WTC11 (cell line): ENCODE measurements at regions not wholly inside any gene's neighbourhood (a gene's known extent, or its start where the extent isn't known, plus 50 kb on each side); places are given as distances from the start of the nearest gene placed in this dataset.

Experiments used
- CREB1 ChIP-seq: sonication (generic); formaldehyde crosslinking; IDR thresholded peaks from 2 replicates; pipeline ENCODE4 v1.8.0; 2023; ENCODE audit warnings: mild to moderate bottlenecking, missing genetic modification reagents
- CTCF ChIP-seq: fragments of 200-600 bp; IDR thresholded peaks from 2 replicates; pipeline ENCODE4 v1.8.0; 2022; ENCODE audit warnings: antibody characterized with exemption
- JAZF1 ChIP-seq: fragments of 250-450 bp; sonication (Bioruptor Pico); IDR thresholded peaks from 2 replicates; pipeline ENCODE4 v1.9.0; 2021; ENCODE audit warnings: moderate library complexity, mild to moderate bottlenecking, inconsistent platforms
- MAX ChIP-seq: sonication (generic); formaldehyde crosslinking; IDR thresholded peaks from 2 replicates; pipeline ENCODE4 v1.8.0; 2022; ENCODE audit warnings: mild to moderate bottlenecking, missing genetic modification reagents
- PRDM15 ChIP-seq: sonication (generic); formaldehyde crosslinking; IDR thresholded peaks from 2 replicates; pipeline ENCODE4 v1.8.0; 2022; ENCODE audit warnings: missing genetic modification reagents
- SMAD3 ChIP-seq: sonication (generic); formaldehyde crosslinking; IDR thresholded peaks from 2 replicates; pipeline ENCODE4 v1.8.0; 2022; ENCODE audit warnings: missing genetic modification reagents, mild to moderate bottlenecking, borderline replicate concordance
- STAT6 ChIP-seq: sonication (generic); formaldehyde crosslinking; conservative IDR thresholded peaks from 2 replicates; pipeline ENCODE4 v1.8.1; 2023; ENCODE audit warnings: mild to moderate bottlenecking, low read depth, missing genetic modification reagents, moderate library complexity
- TEAD1 ChIP-seq: sonication (generic); formaldehyde crosslinking; IDR thresholded peaks from 2 replicates; pipeline ENCODE4 v1.8.0; 2022; ENCODE audit warnings: mild to moderate bottlenecking, missing genetic modification reagents
- USF1 ChIP-seq: sonication (generic); formaldehyde crosslinking; IDR thresholded peaks from 2 replicates; pipeline ENCODE4 v1.8.0; 2022; ENCODE audit warnings: mild to moderate bottlenecking, missing genetic modification reagents
- USF2 ChIP-seq: sonication (generic); formaldehyde crosslinking; IDR thresholded peaks from 2 replicates; pipeline ENCODE4 v1.8.1; 2023; ENCODE audit warnings: mild to moderate bottlenecking, missing genetic modification reagents, moderate library complexity
- ZNF263 ChIP-seq: sonication (generic); formaldehyde crosslinking; IDR thresholded peaks from 2 replicates; pipeline ENCODE4 v1.8.1; 2022; ENCODE audit warnings: low read depth, mild to moderate bottlenecking, moderate library complexity, missing genetic modification reagents

GRCh38 chr9:13756943-13757342 lies 477.5 kb upstream of the MPDZ start:
- TF ChIP-seq ZNF263 (no peak), CTCF (no peak), STAT6 (no peak), JAZF1 (no peak), USF1 (no peak), MAX (CRISPR knock-in tag) (no peak), SMAD3 (CRISPR knock-in tag) (no peak), PRDM15 (CRISPR knock-in tag) (no peak), USF2 (CRISPR knock-in tag) (no peak), CREB1 (CRISPR knock-in tag) (no peak), TEAD1 (CRISPR knock-in tag) (no peak)
